ENCODE measurements at regions not wholly inside any gene's neighbourhood (a gene's known extent, or its start where the extent isn't known, plus 50 kb on each side); places are given as distances from the start of the nearest gene placed in this dataset.

- Histone ChIP-seq H3K9me3 (no peaks in the 10 kb centered on the region), H3K27ac (no peak overlapping the region), H3K36me3 (no peaks in the 10 kb centered on the region), H3K27me3 (no peaks in the 10 kb centered on the region), H3K4me3 (no peak overlapping the region), H3K4me1 (no peaks in the 10 kb centered on the region)
- intact Hi-C loops (cut with DNase I) = no loop called here
- no peak for TF ChIP-seq POLR2AphosphoS5 (IDR thresholded peaks at IDR 0.05; ENCODE audit: insufficient read depth in 1 of 2, low read depth in 1 of 2)
- no peak for TF ChIP-seq CTCF (IDR thresholded peaks at IDR 0.05)
- no peak for DNase-seq (ENCODE audit: extremely low spot score in 2 of 2)
Observed at GRCh38 chr6:145159921-145160320, 575.4 kb downstream of the EPM2A start.

DNA sequence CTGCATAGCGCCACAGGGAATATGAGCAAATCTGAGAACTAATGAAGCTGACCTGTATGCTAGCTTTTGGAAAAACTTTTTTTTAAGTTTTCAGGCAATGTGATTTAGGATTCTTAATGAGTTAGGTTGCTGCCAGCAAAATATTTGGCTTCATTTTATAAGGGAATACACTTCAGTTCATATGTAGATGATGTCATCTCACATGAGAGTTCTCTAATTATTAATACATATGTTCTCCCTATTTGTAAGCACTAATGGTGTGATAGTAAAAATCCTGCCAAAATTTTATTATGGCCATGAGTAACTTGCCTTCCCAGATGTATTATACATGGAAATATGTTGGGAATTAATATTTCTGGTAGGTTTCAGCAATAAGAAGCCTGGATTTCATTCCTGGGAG lies 573.8 kb downstream of the EPM2A start:
- no peak for DNase-seq (ENCODE audit: extremely low spot score in 2 of 2)
- no peaks in the 10 kb centered on the region for H3K36me3 ChIP-seq
- no peak overlapping the region for H3K4me3 ChIP-seq
- no peaks in the 10 kb centered on the region for H3K27me3 ChIP-seq
- no peaks in the 10 kb centered on the region for H3K9me3 ChIP-seq
- H3K4me1 ChIP-seq = no peaks in the 10 kb centered on the region
- intact Hi-C loops (cut with DNase I) = no loop called here
- TF ChIP-seq POLR2A (IDR thresholded peaks at IDR 0.05) (no peak), POLR2AphosphoS5 (IDR thresholded peaks at IDR 0.05; ENCODE audit: insufficient read depth in 1 of 2, low read depth in 1 of 2) (no peak), CTCF (IDR thresholded peaks at IDR 0.05) (no peak)
- H3K27ac ChIP-seq = no peak overlapping the region

- H3K27ac ChIP-seq = no peak overlapping the region
- H3K27me3 ChIP-seq = no peaks in the 10 kb centered on the region
- no peak overlapping the region for H3K4me3 ChIP-seq
- intact Hi-C loops (cut with DNase I) = no loop called here
- H3K4me1 ChIP-seq = no peaks in the 10 kb centered on the region
- H3K9me3 ChIP-seq = no peaks in the 10 kb centered on the region
- no peak for TF ChIP-seq CTCF (IDR thresholded peaks at IDR 0.05)
- no peak for TF ChIP-seq POLR2AphosphoS5 (IDR thresholded peaks at IDR 0.05; ENCODE audit: insufficient read depth in 1 of 2, low read depth in 1 of 2)
- TF ChIP-seq POLR2A (IDR thresholded peaks at IDR 0.05) = no peak
- H3K36me3 ChIP-seq = no peaks in the 10 kb centered on the region
- no peak for DNase-seq (ENCODE audit: extremely low spot score in 2 of 2)
Observed at GRCh38 chr6:145169726-145170224, 565.5 kb downstream of the EPM2A start.

DNA sequence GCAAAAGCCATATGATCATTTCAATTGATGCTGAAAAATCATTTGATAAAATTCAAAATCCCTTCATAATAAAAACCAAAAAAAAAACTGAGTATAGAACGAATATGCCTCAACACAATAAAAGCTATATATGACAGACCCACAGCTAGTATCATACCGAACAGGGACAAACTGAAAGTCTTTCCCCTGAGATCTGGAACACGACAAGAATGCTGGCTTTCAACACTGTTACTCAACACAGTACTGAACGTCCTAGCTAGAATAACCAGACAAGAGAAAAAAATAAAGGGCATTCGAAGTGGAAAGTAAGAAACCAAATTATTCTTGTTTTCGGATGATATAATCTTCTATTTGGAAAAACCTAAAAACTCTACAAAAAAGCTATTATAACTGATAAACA lies 559.9 kb downstream of the EPM2A start:
- H3K27me3 ChIP-seq = no peaks in the 10 kb centered on the region
- no peaks in the 10 kb centered on the region for H3K36me3 ChIP-seq
- DNase-seq (ENCODE audit: extremely low spot score in 2 of 2) = no peak
- H3K9me3 ChIP-seq = peaks cover 5% of the 10 kb centered on the region
- no peaks in the 10 kb centered on the region for H3K4me1 ChIP-seq
- intact Hi-C loops (cut with DNase I) = no loop called here
- no peak overlapping the region for H3K4me3 ChIP-seq
- H3K27ac ChIP-seq = no peak overlapping the region
- TF ChIP-seq POLR2A (IDR thresholded peaks at IDR 0.05) (no peak), CTCF (IDR thresholded peaks at IDR 0.05) (no peak), POLR2AphosphoS5 (IDR thresholded peaks at IDR 0.05; ENCODE audit: insufficient read depth in 1 of 2, low read depth in 1 of 2) (no peak)

- no peaks in the 10 kb centered on the region for H3K36me3 ChIP-seq
- intact Hi-C loops (cut with DNase I) = no loop called here
- peaks cover 5% of the 10 kb centered on the region for H3K9me3 ChIP-seq
- H3K4me1 ChIP-seq = no peaks in the 10 kb centered on the region
- no peak for DNase-seq (ENCODE audit: extremely low spot score in 2 of 2)
- H3K4me3 ChIP-seq = no peak overlapping the region
- no peaks in the 10 kb centered on the region for H3K27me3 ChIP-seq
- no peak for TF ChIP-seq POLR2A (IDR thresholded peaks at IDR 0.05)
- no peak overlapping the region for H3K27ac ChIP-seq
Observed at GRCh38 chr6:145178391-145178790, 556.9 kb downstream of the EPM2A start.

All from vagina (tissue), 2 donors.